ENCODE measurements at regions not wholly inside any gene's neighbourhood (a gene's known extent, or its start where the extent isn't known, plus 50 kb on each side); places are given as distances from the start of the nearest gene placed in this dataset.

GRCh38 chr4:111011458-111011857 lies 388.6 kb upstream of the PITX2 start:
- Histone ChIP-seq H3K79me1 (ENCODE audit: low read depth in 1 of 2, low read length in 2 of 2) (no peaks in the 10 kb centered on the region), H4K5ac (ENCODE audit: low read depth, low read length) (no peak overlapping the region), H2AK9ac (replicated peaks; ENCODE audit: low read depth, low read length, poor library complexity) (no peak overlapping the region), H4K91ac (ENCODE audit: insufficient read depth, low read depth, low read length) (no peak overlapping the region), H3K56ac (ENCODE audit: extremely low read depth, insufficient read depth, low read length) (no peak overlapping the region), H3K36me3 (ENCODE audit: control insufficient read depth, insufficient read depth, low read length) (no peaks in the 10 kb centered on the region), H3K4me2 (ENCODE audit: low read depth, low read length) (no peak overlapping the region), H2BK5ac (ENCODE audit: low read depth, low read length, poor library complexity, severe bottlenecking) (no peak overlapping the region), H2BK120ac (ENCODE audit: low read depth, low read length) (no peak overlapping the region), H4K20me1 (ENCODE audit: insufficient read depth, low read length) (no peaks in the 10 kb centered on the region), H3K23ac (ENCODE audit: low read depth, low read length) (no peak overlapping the region), H3K18ac (ENCODE audit: low read depth, low read length) (no peak overlapping the region), H3K27me3 (ENCODE audit: control insufficient read depth, insufficient read depth, low read length) (no peaks in the 10 kb centered on the region; the same call in 1 of the 2 replicates), H3K9ac (ENCODE audit: low read depth, low read length) (no peak overlapping the region), H3K14ac (replicated peaks; ENCODE audit: low read depth, low read length) (no peak overlapping the region), H2AFZ (replicated peaks; ENCODE audit: low read length, poor library complexity) (no peak overlapping the region), H2BK20ac (ENCODE audit: low read depth, low read length) (no peak overlapping the region), H3K27ac (ENCODE audit: insufficient read depth, low read length) (no peak overlapping the region), H3K9me3 (ENCODE audit: control insufficient read depth, insufficient read depth, low read length) (no peaks in the 10 kb centered on the region; the same call in 1 of the 2 replicates), H2BK15ac (ENCODE audit: low read depth, low read length) (no peak overlapping the region), H2AK5ac (ENCODE audit: low read depth, low read length) (no peak overlapping the region), H3K4me3 (ENCODE audit: insufficient read depth, low read depth, low read length) (no peak overlapping the region), H3K9me1 (ENCODE audit: insufficient read depth, low read length) (no peaks in the 10 kb centered on the region), H3K4ac (ENCODE audit: low read depth, low read length) (no peak overlapping the region), H4K8ac (ENCODE audit: low read depth in 2 of 2, low read length in 2 of 2) (no peak overlapping the region), H3K4me1 (ENCODE audit: control insufficient read depth, insufficient read depth, low read length) (no peaks in the 10 kb centered on the region)
- dilution Hi-C loops (cut with HindIII; ENCODE audit: low sequenced_read_pairs, unreplicated experiment), result no loop called here
- intact Hi-C loops (cut with micrococcal nuclease), result no loop called here
- no peak for DNase-seq
- ChIA-PET POLR2A (ENCODE audit: unreplicated experiment) (no interaction called here), CTCF (no interaction called here)
- no peak for ATAC-seq (ENCODE audit: low read depth)
- no TSS peak for BruUV-seq (replicated peaks)
- 57% methylated on average over 1 of the region's 2 CpGs; no CpG with 5 or more reads in 1 of the 2 experiments for WGBS, 2 experiments (ENCODE audit: extremely low coverage in 2 of 2, insufficient read length in 1 of 2)
- in situ Hi-C loops (cut with MboI; ENCODE audit: low sequenced_read_pairs), result no loop called here
- TF ChIP-seq MAFK (IDR thresholded peaks at IDR 0.05; ENCODE audit: low read depth, low read length) (no peak), RCOR1 (IDR thresholded peaks at IDR 0.05; ENCODE audit: insufficient replicate concordance, low read length) (no peak), USF2 (IDR thresholded peaks at IDR 0.05; ENCODE audit: low read depth, low read length) (no peak), SMC3 (IDR thresholded peaks at IDR 0.05; ENCODE audit: low read depth, low read length) (no peak), NFE2L2 (IDR thresholded peaks at IDR 0.05; ENCODE audit: low read depth, low read length) (no peak), CTCF (conservative IDR thresholded peaks at IDR 0.05; ENCODE audit: low read depth, low read length) (no peak), CEBPB (IDR thresholded peaks at IDR 0.05; ENCODE audit: low read depth, low read length) (no peak), BHLHE40 (IDR thresholded peaks at IDR 0.05; ENCODE audit: low read depth, low read length) (no peak), MXI1 (IDR thresholded peaks at IDR 0.05; ENCODE audit: borderline replicate concordance, low read depth, low read length) (no peak), ELK1 (IDR thresholded peaks at IDR 0.05; ENCODE audit: borderline replicate concordance, low read depth, low read length) (no peak), RAD21 (IDR thresholded peaks at IDR 0.05; ENCODE audit: low read length) (no peak), POLR2A (IDR thresholded peaks at IDR 0.05; ENCODE audit: low read depth, low read length) (no peak), RFX5 (IDR thresholded peaks at IDR 0.05; ENCODE audit: low read depth, low read length) (no peak), MAZ (IDR thresholded peaks at IDR 0.05; ENCODE audit: borderline replicate concordance, low read depth, low read length) (no peak), CHD1 (IDR thresholded peaks at IDR 0.05; ENCODE audit: low read depth, low read length) (no peak), FOS (IDR thresholded peaks at IDR 0.05; ENCODE audit: low read depth, low read length) (no peak)

Measured in IMR-90 (cell line).